ENCODE measurements at regions not wholly inside any gene's neighbourhood (a gene's known extent, or its start where the extent isn't known, plus 50 kb on each side); places are given as distances from the start of the nearest gene placed in this dataset.

DNA sequence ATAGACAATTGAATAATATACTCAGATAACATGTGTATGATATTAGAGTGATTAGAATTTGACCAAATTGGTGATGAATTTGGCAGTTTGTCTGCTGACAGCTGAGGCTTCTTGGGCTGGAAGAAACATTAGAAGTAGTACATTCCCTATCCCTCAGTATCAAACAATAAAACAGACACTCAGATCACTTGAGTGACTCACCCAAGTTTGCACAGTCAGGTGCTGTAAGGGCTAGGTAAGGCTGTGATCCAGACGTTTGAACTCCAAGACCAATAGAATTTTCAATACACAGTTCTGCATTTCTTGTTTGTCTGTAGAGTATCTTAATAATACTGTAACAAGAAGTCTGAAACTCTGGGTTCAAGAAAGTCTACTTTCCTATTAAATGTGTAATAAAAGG is 223.5 kb downstream of the POSTN start:
- H3K4me1 Mint-ChIP-seq (ENCODE audit: low read depth): no peaks in the 10 kb centered on the region
- H3K27me3 Mint-ChIP-seq: no peaks in the 10 kb centered on the region
- TF ChIP-seq, protein P1, sequence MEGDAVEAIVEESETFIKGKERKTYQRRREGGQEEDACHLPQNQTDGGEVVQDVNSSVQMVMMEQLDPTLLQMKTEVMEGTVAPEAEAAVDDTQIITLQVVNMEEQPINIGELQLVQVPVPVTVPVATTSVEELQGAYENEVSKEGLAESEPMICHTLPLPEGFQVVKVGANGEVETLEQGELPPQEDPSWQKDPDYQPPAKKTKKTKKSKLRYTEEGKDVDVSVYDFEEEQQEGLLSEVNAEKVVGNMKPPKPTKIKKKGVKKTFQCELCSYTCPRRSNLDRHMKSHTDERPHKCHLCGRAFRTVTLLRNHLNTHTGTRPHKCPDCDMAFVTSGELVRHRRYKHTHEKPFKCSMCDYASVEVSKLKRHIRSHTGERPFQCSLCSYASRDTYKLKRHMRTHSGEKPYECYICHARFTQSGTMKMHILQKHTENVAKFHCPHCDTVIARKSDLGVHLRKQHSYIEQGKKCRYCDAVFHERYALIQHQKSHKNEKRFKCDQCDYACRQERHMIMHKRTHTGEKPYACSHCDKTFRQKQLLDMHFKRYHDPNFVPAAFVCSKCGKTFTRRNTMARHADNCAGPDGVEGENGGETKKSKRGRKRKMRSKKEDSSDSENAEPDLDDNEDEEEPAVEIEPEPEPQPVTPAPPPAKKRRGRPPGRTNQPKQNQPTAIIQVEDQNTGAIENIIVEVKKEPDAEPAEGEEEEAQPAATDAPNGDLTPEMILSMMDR (IDR thresholded peaks at IDR 0.05; ENCODE audit: unreplicated experiment): no peak
- no peaks in the 10 kb centered on the region for H3K36me3 Mint-ChIP-seq (ENCODE audit: insufficient read depth)
- no peaks in the 10 kb centered on the region for H3K9me3 Mint-ChIP-seq (ENCODE audit: low read depth)
- no peak overlapping the region for H3K27ac Mint-ChIP-seq
- no peak overlapping the region for H3K4me3 Mint-ChIP-seq (ENCODE audit: low read depth)
- no peak for DNase-seq (ENCODE audit: low spot score, unreplicated experiment)

DNA sequence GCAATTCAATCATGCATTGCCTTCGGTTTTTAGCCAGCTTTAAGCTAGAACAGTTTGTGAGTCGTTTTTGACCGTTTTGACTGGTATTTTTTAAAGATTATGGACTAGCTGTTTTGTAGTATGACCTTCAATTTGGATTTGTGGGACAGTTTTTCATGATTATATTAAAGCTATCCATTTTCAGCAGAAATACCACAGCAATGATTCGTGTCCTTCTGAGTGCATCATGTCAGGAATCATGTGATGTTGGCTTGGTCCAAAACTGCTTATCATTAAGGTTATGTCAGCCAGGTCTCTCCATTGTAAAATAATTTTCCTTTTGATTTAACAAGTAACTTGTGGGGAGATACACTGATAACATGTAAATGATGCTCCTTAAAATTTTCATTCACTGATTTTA is 229.0 kb downstream of the POSTN start:
- H3K4me1 Mint-ChIP-seq (ENCODE audit: low read depth): no peaks in the 10 kb centered on the region
- H3K27ac Mint-ChIP-seq: no peak overlapping the region
- H3K36me3 Mint-ChIP-seq (ENCODE audit: insufficient read depth): no peaks in the 10 kb centered on the region
- H3K4me3 Mint-ChIP-seq (ENCODE audit: low read depth): no peak overlapping the region
- H3K27me3 Mint-ChIP-seq: no peaks in the 10 kb centered on the region
- TF ChIP-seq, protein P1 (IDR thresholded peaks at IDR 0.05; ENCODE audit: unreplicated experiment): no peak
- no peak for DNase-seq (ENCODE audit: low spot score, unreplicated experiment)
- no peaks in the 10 kb centered on the region for H3K9me3 Mint-ChIP-seq (ENCODE audit: low read depth)

DNA sequence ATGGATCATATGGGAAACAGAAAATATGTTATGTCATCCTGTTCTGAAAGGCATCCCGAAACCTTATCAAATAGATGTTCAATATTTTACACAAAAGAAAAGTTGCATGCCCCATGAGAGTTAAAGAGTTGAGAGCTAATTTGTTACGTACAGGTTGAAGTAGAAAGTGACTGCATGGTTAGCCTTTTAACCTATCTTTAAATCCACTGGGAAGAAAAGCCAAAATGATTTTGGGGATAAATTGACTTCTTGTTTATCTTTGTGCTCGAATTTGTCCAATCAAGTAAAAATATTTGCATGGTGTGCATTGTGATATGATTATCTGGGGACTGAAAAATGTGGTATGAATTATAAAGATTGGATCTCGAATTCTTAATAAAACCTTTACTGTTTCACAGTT is 230.1 kb downstream of the POSTN start:
- Mint-ChIP-seq H3K27me3 (no peaks in the 10 kb centered on the region), H3K9me3 (ENCODE audit: low read depth) (no peaks in the 10 kb centered on the region), H3K36me3 (ENCODE audit: insufficient read depth) (no peaks in the 10 kb centered on the region), H3K4me3 (ENCODE audit: low read depth) (no peak overlapping the region), H3K4me1 (ENCODE audit: low read depth) (no peaks in the 10 kb centered on the region), H3K27ac (no peak overlapping the region)
- DNase-seq (ENCODE audit: low spot score, unreplicated experiment): no peak
- TF ChIP-seq, protein P1 (IDR thresholded peaks at IDR 0.05; ENCODE audit: unreplicated experiment): no peak

DNA sequence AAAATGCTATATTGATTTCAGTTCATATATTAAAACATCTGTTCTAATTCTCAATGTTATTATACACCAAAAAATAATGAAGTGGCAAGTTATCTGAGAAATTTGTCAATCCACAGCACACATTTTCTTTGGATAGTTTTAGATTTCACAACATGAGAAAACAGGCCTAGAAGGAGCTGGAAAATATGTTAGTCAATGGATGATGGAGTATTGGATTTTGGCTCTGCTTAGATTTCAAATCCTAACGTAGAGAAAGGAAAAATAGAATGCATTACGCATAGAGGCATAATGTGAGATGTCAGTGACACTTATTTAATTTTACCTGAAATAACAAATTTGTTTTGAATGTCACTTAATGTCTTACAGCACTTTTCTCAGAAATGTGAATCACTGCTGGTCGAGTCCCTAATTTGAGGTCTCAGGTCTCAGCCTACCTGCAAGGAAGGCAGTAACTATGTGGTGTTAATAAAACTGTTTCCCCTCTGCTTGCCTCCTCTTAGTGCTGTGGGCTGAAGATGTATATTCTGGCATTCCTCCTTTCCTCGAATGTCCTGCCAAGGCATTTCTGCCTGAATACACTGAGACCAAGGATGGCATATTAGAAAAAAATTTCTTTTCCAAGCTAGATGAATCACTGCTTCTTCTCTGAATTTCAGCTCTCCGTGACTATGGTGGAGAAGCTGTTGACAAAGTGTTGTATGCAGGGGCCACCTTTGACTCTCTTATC is 232.4 kb downstream of the POSTN start:
- no peaks in the 10 kb centered on the region for H3K27me3 Mint-ChIP-seq
- DNase-seq (ENCODE audit: low spot score, unreplicated experiment): no peak
- no peaks in the 10 kb centered on the region for H3K4me1 Mint-ChIP-seq (ENCODE audit: low read depth)
- no peaks in the 10 kb centered on the region for H3K9me3 Mint-ChIP-seq (ENCODE audit: low read depth)
- H3K27ac Mint-ChIP-seq: no peak overlapping the region
- H3K36me3 Mint-ChIP-seq (ENCODE audit: insufficient read depth): no peaks in the 10 kb centered on the region
- TF ChIP-seq, protein P1 (IDR thresholded peaks at IDR 0.05; ENCODE audit: unreplicated experiment): no peak
- H3K4me3 Mint-ChIP-seq (ENCODE audit: low read depth): no peak overlapping the region

DNA sequence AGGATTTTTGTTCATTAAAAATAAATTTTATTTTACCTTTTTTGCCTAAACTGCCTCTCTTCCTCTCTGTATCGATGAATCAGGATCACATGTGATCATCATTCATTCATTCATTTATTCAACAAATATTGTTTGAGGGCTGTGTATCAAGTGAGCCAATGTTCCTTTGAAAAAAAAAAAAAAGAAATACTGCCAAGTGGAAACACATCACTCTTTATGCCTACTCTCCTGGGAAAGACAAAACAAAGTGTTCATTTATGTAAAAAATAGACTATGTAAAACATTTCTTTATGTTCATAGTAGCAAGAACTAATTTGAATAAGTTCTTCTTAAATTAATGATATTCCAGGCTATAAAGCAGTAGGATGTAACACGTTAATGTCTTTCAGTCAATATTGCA is 233.1 kb downstream of the POSTN start:
- no peak for DNase-seq (ENCODE audit: low spot score, unreplicated experiment)
- no peaks in the 10 kb centered on the region for H3K4me1 Mint-ChIP-seq (ENCODE audit: low read depth)
- no peaks in the 10 kb centered on the region for H3K27me3 Mint-ChIP-seq
- H3K9me3 Mint-ChIP-seq (ENCODE audit: low read depth): no peaks in the 10 kb centered on the region
- no peaks in the 10 kb centered on the region for H3K36me3 Mint-ChIP-seq (ENCODE audit: insufficient read depth)
- TF ChIP-seq, protein P1 (IDR thresholded peaks at IDR 0.05; ENCODE audit: unreplicated experiment): no peak
- H3K27ac Mint-ChIP-seq: no peak overlapping the region
- no peak overlapping the region for H3K4me3 Mint-ChIP-seq (ENCODE audit: low read depth)
